ENCODE measurements at regions not wholly inside any gene's neighbourhood (a gene's known extent, or its start where the extent isn't known, plus 50 kb on each side); places are given as distances from the start of the nearest gene placed in this dataset.
"Not testable (repeated sequence)": the region's sequence is repeated elsewhere in the genome, so short reads cannot be mapped to it uniquely, and the experiment has no call there.

DNA sequence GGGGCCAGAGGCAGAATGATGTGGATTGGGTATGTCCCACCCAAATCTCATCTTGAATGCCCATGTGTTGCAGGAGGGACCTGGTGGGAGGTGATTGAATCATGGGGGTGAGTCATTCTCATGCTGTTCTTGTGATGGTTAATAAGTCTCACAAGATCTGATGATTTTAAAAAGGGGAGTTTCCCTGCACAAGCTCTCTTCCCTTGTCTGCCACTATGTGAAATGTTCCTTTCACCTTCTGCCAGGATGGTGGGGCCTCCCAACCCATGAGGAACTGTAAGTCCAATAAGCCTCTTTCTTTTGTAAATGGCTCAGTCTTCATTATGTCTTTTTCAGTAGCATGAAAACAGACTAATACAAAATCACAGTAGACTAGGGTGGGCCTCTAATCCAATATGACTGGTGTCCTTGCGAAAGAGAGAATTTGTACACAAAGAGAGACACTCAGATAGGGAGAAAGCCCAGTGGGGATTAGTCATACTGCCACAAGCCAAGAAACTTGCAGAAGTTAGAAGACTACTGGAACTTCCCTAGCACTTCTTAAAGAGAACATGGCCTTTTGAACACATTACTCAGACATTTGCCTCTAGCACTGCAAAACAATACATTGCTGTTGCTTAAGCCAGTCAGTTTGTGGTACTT is 68.4 kb downstream of the ANXA1 start:
- no peak for DNase-seq (ENCODE audit: low spot score)

DNA sequence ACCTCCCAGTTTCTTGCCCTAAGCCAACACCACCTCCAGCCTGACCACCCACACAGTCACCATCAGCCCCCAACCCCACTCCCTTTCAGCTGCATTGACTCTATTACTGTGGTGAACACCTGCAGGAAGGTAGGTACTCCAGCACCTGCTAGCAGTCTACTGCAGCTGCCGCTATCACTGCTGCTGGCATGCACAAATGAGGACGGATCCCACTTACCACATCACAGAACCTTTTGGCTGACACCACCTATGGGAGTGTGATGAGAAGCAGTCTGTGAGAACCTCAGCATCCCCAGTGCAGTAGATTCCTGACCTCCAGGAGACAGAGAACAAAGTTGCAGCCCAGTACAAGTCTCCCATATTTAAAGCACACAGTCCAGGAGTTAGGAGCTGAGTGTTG is 71.9 kb downstream of the ANXA1 start:
- DNase-seq (ENCODE audit: low spot score): no peak

GRCh38 chr9:73229543-73229942 is 77.9 kb downstream of the ANXA1 start:
- DNase-seq (ENCODE audit: low spot score): no peak

DNA sequence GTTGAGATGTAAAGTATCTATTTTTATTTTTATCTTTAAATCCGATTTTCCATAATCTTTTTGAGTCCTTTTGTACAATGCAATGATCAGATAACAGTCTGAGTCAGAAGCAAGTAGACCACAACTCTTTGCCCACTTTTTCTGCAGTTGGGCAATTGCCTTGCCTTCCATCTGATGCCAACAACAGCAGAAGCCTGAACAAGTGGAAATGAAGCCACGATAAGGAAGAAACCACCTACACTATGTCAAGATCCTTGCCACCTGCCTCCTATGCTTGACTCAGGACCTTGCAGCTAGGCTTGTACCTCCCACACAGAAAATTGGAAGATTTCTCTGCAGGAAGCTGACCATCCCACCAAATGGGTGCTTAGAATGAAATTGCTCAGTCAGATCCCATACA is 78.6 kb downstream of the ANXA1 start:
- no peak for DNase-seq (ENCODE audit: low spot score)

- no peak for DNase-seq (ENCODE audit: low spot score)
Measured at GRCh38 chr9:73231203-73231602, 79.5 kb downstream of the ANXA1 start.

- no peak for DNase-seq (ENCODE audit: low spot score)
Measured at GRCh38 chr9:73233359-73234007, 81.8 kb downstream of the ANXA1 start.

GRCh38 chr9:73234008-73234360 is 82.3 kb downstream of the ANXA1 start:
- no peak for DNase-seq (ENCODE audit: low spot score)

DNA sequence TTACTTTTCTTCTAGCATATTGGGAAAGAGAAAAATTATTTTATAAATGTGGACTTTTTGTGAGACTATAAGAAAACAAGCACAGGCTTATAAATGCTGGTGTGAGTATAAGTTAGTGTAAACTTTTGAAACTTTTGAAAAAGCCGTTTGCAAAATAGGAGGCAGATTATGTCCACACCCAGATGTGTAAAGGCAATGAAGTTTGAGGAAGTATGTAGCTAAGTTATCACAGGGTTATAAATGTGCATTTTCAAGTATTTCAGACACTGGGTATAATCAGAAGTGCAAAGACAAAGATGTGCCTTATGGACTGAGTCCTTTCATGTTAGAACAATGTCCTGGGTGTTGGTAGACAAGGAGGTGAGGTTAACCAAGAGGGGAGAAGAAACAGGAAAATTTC is 85.5 kb downstream of the ANXA1 start:
- no peak for DNase-seq (ENCODE audit: low spot score)

DNA sequence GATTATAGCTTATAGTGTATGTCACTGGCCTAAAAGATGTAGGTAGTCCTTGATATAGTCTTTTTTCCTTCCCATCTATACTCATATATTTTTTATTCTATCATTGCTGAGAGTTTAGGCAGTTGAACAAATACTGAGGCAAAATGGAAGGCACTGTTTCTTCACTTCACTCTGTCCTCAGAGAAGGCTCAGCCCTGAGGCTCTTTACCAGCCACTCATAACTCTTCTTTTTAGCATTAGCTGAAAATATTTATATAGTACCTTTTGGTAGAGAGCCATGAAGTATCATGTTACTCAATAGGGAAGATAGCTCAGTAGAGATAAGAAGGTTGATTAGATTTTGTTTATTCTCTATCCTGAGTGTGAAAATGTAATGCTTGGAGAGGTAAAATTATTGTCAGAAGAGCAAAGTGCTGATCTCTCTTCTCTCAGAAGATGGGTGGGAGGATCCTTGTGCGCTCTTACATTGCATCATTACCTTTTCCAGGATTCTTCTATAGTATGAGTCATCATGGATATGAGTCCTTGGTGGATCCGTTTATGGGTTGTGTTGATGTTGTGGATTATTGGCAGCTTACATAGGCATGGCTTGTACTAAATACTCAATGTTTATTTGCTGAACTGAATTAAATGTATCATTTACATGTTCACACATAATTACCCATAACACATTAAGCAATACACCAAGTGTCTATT is 88.1 kb downstream of the ANXA1 start:
- DNase-seq (ENCODE audit: low spot score): no peak

GRCh38 chr9:73243078-73243477 is 91.4 kb downstream of the ANXA1 start:
- DNase-seq (ENCODE audit: low spot score): no peak

- no peak for DNase-seq (ENCODE audit: low spot score)
Measured at GRCh38 chr9:73259086-73259696, 107.5 kb downstream of the ANXA1 start.

DNA sequence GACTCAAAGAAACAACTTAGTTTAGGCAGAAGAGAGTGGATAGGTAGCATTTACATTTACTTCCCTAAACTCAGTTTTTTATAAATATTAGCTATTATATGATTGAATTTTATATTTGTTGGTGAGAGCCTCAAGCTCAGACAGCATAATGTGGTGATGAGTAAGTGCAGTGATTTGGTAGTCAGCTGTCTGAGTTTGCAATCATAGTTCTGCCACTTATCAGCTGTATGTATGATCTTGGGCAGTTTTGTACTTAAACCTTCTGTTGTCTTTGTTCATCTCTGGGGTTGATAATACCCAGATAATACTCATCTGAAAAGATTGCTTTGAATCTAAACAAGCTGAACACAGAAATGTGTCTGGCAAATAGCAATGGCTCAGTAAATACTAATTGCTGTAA is 108.8 kb downstream of the ANXA1 start:
- no peak for DNase-seq (ENCODE audit: low spot score)

- no peak for DNase-seq (ENCODE audit: low spot score)
Measured at GRCh38 chr9:73264631-73265030, 113.0 kb downstream of the ANXA1 start.

DNA sequence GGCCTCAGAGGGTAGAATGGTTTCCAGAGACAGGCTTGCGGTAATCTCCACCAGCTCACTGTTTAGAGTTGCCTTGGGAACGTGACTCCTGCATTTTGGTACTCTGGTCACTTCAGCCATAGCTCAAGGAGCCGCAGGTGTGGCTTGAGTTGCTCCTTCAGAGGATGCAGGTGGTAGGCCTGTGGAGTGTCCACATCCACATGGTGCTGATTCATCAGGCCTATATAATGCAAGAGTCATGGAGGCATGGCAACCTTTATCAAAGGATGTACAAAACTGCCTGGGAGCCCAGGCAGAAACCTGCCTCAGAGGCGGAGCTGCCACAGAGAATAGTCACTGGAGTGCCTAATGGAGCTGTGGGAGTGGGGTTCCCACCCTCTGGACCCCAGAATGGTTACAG is 114.2 kb downstream of the ANXA1 start:
- no peak for DNase-seq (ENCODE audit: low spot score)

DNA sequence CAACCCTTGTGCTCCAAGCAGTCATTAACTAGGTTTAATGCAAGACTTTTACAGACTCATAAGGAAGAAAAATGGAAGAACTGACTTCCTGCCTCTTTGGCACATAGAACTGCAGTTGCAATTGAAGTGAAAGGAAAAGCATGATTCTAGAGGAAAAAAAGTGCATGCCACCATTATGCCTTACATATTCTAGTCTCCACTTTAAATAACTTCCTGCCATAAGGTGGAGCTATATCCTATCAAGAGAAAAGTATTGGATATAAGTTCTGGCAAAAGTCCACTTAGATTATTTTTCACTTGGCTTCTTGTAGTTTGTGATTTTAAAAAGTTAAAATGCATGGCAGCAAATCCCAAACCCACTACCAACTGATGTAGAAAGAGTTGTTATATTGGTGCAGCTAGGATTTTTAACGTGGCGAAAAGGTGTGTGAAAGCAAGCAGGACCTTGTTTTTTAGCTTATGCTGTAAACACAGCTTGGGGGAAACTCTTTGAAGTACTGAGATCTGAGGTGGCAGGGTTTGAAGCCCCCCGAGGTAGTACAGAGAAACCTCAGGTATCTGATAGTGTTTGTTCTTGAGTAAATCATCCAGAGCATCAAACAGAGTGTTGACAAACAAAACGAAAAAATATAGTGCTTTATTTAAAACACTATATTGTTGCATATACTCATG is 117.9 kb downstream of the ANXA1 start:
- DNase-seq (ENCODE audit: low spot score): peak; percentile 5

DNA sequence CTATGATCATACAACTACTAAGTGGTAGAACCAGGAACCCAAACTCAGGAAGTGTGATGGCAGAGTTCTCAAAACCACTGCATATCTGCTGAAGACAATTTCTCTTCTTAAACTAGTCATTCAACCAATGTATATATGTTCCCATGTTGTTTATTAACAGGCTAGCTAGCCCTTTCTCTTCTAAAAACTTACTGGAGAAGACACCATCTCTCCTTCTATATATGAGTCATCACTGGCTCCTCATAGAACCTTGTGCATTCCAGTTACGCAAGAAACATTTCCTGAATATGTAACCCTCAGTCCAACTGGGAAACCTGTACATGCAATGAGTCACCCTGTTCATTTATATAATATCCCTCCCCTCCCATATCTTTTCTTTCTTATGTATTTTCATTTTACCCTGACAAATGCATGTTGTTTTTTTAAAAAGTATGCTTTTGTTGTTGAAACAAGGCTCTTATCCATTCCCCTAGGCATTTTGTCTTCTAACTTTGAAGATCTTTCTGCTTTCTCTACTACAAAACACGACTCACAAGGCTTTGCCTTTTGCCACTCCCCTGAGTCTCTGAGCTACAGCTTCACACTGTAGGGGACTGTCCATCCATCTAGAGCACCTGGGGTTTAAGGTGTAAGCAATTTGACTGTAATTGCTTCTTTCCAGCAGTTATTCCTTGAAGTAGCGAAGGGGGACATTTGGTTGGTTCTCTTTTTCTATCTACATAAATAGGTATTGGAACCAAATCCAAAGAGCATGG is 119.5 kb downstream of the ANXA1 start:
- peak; percentile 10 for DNase-seq (ENCODE audit: low spot score)

GRCh38 chr9:73280113-73280512 is 128.4 kb downstream of the ANXA1 start:
- no peak for DNase-seq (ENCODE audit: low spot score)

DNA sequence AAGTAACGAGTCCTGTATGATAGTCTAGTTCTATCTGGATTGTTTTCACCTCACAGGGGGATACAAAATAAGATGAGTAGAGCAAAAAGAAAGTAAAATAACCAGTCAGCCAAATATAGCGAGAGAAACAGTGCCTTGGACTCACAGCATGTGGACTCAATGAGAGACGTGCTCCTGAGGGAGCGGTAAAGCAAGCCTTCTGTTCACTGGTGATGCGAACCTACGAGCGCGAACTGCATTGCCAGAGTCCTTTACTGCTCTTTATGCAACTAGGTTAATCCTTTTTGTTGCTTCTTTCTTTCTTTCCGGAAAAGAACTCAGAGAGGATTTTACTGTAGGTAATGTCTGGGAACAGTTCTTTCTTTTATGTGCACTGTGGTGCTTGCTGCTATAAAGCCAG is 132.7 kb downstream of the ANXA1 start:
- DNase-seq (ENCODE audit: low spot score): no peak

- no peak for DNase-seq (ENCODE audit: low spot score)
Measured at GRCh38 chr9:73294336-73294735, 142.7 kb downstream of the ANXA1 start.

GRCh38 chr9:73325983-73326382 is 174.3 kb downstream of the ANXA1 start:
- DNase-seq (ENCODE audit: low spot score): no peak

DNA sequence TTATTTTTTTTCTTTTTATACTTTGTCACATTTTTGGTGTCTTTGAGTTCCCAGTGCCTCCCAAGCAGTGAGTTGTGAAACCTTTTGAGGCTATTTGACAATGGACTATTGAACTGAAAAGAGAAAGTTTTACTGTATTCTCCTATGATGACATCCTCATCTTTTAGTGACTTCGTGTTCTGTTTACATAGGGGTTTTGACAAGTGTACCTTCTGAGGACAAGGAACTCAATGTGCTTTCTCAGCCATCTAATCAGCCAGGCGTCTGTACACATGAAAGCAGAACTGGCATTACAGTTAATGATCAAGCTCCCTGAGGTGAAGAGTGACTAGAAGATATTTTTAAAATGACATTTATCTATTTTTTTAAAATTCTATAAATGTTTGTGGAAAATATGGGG is 175.5 kb downstream of the ANXA1 start:
- DNase-seq (ENCODE audit: low spot score): no peak

DNA sequence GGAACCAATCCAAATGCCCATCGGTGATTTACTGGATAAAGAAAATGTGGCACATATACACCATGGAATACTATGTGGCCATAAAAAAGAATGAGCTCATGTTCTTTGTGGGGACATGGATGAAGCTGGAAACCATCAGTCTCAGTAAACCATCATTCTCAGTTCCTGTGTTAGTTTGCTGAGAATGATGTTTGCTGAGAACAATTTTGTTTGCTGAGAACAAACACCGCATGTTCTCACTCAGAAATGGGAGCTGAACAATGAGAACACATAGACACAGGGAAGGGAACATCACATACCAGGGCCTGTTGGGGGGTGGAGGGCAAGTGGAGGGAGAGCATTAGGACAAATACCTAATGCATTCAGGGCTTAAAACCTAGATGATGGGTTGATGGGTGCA is 185.5 kb downstream of the ANXA1 start:
- DNase-seq (ENCODE audit: low spot score): not testable (repeated sequence)

Data from HuH-7.5 (cell line).